Fibroblast of mammary gland (primary cell): ENCODE measurements at regions not wholly inside any gene's neighbourhood (a gene's known extent, or its start where the extent isn't known, plus 50 kb on each side); places are given as distances from the start of the nearest gene placed in this dataset.

Experiments used
- DNase-seq: peaks from one replicate; pipeline ENCODE4 v3.0.0-alpha.2; 2010; ENCODE audit warnings: low read depth
- H3K4me3 ChIP-seq: 2 replicates; pipeline ENCODE4 v1.5.1; 2011; ENCODE audit warnings: low read depth, mild to moderate bottlenecking, low read length, moderate library complexity; ENCODE audit not compliant: control insufficient read depth
- TF ChIP-seq, protein P1 (sequence below): conservative IDR thresholded peaks from 2 replicates; pipeline ENCODE4 v1.5.1; 2011; ENCODE audit warnings: low read depth, low read length, inconsistent platforms; ENCODE audit not compliant: control insufficient read depth, insufficient read depth

GRCh38 chr10:36109399-36110023 lies 467.4 kb upstream of the FZD8 start:
- DNase-seq: no peak
- no peak overlapping the region for H3K4me3 ChIP-seq
- TF ChIP-seq, protein P1, sequence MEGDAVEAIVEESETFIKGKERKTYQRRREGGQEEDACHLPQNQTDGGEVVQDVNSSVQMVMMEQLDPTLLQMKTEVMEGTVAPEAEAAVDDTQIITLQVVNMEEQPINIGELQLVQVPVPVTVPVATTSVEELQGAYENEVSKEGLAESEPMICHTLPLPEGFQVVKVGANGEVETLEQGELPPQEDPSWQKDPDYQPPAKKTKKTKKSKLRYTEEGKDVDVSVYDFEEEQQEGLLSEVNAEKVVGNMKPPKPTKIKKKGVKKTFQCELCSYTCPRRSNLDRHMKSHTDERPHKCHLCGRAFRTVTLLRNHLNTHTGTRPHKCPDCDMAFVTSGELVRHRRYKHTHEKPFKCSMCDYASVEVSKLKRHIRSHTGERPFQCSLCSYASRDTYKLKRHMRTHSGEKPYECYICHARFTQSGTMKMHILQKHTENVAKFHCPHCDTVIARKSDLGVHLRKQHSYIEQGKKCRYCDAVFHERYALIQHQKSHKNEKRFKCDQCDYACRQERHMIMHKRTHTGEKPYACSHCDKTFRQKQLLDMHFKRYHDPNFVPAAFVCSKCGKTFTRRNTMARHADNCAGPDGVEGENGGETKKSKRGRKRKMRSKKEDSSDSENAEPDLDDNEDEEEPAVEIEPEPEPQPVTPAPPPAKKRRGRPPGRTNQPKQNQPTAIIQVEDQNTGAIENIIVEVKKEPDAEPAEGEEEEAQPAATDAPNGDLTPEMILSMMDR: no peak

- TF ChIP-seq, protein P1: no peak
- H3K4me3 ChIP-seq: no peak overlapping the region
- DNase-seq: no peak
Observed at GRCh38 chr10:36097696-36098095, 455.6 kb upstream of the FZD8 start.

DNA sequence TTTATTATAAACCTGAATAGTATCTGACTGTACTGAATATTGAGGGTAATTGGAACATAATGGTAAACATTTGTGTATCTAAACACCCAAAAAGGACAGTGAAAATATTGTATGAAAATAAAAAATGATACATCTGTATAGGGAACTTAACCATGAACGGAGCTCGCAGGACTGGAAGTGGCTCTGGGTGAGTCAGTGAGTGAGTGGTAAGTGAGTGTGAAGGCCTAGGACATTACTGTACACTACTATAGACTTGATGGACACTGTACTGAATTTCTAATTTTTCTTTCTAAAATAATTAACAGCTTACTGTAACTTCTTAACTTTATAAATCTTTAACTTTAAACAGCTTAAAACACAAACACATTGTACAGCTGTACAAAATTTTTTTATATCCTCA lies 454.5 kb upstream of the FZD8 start:
- DNase-seq: peak; percentile 62
- no peak overlapping the region for H3K4me3 ChIP-seq
- TF ChIP-seq, protein P1: no peak

GRCh38 chr10:36094096-36094495 lies 452.0 kb upstream of the FZD8 start:
- TF ChIP-seq, protein P1: no peak

DNA sequence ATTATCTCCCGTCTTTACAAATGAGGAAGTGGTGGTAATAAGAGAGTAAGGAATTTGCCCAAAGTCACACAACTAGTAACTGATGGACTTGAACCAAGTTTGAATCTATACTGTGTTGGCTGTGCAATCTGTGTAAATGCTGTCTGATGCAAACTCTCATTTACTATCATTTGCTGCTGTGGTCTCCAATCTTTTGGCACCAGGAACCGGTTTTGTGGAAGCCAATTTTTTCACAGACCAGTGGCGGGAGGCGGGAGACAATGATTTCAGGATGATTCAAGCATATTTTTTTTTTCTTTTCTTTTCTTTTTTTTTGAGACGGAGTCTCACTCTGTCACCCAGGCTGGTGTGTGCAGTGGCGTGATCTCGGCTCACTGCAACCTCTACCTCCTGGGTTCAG lies 450.0 kb upstream of the FZD8 start:
- DNase-seq: no peak
- no peak overlapping the region for H3K4me3 ChIP-seq
- TF ChIP-seq, protein P1: no peak

More at GRCh38 chr10:36094096-36094495, 452.0 kb upstream of the FZD8 start:
- H3K4me3 ChIP-seq: no peak overlapping the region
- peak; percentile 68 for DNase-seq

DNA sequence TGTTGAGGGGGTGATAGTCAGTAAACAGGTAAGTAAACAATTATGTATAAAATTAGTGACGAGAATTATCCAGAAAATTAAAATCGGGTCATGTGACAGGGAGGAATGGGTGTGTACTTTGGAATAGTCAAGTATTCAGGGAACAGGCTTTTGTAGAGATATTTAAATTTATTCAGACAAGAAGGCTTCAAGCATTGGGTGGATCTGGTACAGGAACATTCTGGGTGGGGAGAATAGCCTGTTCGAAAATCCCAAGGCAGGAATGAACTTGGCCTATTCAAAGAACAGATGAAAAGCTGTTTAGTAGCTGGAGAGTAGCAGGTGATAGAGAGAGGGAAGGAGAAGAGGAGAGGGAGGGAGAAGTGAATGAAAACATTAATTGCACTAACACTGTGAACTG lies 448.9 kb upstream of the FZD8 start:
- TF ChIP-seq, protein P1: no peak
- DNase-seq: no peak
- H3K4me3 ChIP-seq: no peak overlapping the region

DNA sequence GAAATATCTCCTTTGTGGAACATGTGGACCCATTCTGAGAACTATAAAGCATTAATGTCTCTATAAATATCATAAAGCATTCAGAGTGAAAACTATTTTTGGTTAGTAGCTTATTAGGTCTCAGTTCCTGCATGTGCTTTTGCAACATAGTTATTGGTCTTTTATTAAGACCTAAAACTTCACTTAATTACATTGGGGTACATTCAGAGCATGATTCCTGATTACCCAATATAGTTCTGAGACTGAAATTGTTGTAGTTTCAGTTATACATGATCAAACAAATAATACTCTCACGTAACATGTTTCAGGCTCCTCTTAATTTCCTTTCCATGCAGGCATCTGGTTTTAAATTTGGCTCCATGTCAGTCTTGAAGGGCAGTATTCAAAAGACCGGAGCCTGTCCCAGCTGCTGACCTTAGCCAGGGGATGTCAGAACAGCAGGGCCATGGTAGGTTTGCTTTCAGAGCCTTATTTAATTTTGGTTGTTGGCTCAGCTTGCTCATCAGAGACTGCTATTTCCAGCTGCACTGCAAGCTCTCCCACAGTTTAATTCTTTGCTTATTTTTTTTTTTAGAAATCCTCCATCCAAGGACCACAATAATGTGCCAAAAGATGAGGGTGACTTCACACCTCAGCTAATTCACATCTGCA lies 447.8 kb upstream of the FZD8 start:
- TF ChIP-seq, protein P1: no peak
- no peak overlapping the region for H3K4me3 ChIP-seq
- no peak for DNase-seq
